Fibroblast of lung (primary cell): ENCODE measurements at regions not wholly inside any gene's neighbourhood (a gene's known extent, or its start where the extent isn't known, plus 50 kb on each side); places are given as distances from the start of the nearest gene placed in this dataset.

ENCODE experiments used
- DNase-seq, 2 donors: peaks; one replicate each; pipeline versions ENCODE4 v3.0.0 to v3.0.0-alpha.2; 2010; ENCODE audit warnings: low read depth in 2 of 2
- H2AFZ ChIP-seq: 2 replicates; pipeline ENCODE4 v1.5.1; 2012; ENCODE audit warnings: low read length, control low read depth, inconsistent platforms
- H3K27ac ChIP-seq: 2 replicates; pipeline ENCODE4 v1.5.1; 2011; ENCODE audit warnings: low read length, control low read depth; ENCODE audit not compliant: insufficient read depth
- H3K27me3 ChIP-seq: 2 replicates; pipeline ENCODE4 v1.5.1; 2011; ENCODE audit warnings: mild to moderate bottlenecking, low read length; ENCODE audit not compliant: control insufficient read depth, insufficient read depth
- H3K36me3 ChIP-seq: 2 replicates; pipeline ENCODE4 v1.5.1; 2011; ENCODE audit warnings: low read length; ENCODE audit not compliant: control insufficient read depth, insufficient read depth
- H3K4me1 ChIP-seq: 2 replicates; pipeline ENCODE4 v1.5.1; 2011; ENCODE audit warnings: low read length; ENCODE audit not compliant: control insufficient read depth, insufficient read depth; ENCODE audit errors: extremely low read depth
- H3K4me2 ChIP-seq: 2 replicates; pipeline ENCODE4 v1.5.1; 2011; ENCODE audit warnings: low read length, control low read depth; ENCODE audit not compliant: insufficient read depth; ENCODE audit errors: extremely low read depth
- H3K4me3 ChIP-seq, 4 experiments: fragments of 200-600 bp in 1 of 4; sonication (generic) in 1 of 4; replicated peaks in 1 of 4; 2 replicates each; pipeline ENCODE4 v1.5.1; 2011 to 2016; ENCODE audit warnings: low read length in 4 of 4, low read depth in 3 of 4, mild to moderate bottlenecking in 3 of 4, control low read depth in 2 of 4, inconsistent platforms in 1 of 4, mixed read lengths in 1 of 4; ENCODE audit not compliant: insufficient read depth in 1 of 4; ENCODE audit errors: control extremely low read depth in 1 of 4
- H3K79me2 ChIP-seq: 2 replicates; pipeline ENCODE4 v1.5.1; 2012; ENCODE audit warnings: mild to moderate bottlenecking, low read length, inconsistent platforms; ENCODE audit not compliant: control insufficient read depth, insufficient read depth
- H3K9ac ChIP-seq: 2 replicates; pipeline ENCODE4 v1.5.1; 2011; ENCODE audit warnings: mild to moderate bottlenecking, low read length, control low read depth; ENCODE audit not compliant: insufficient read depth
- H3K9me3 ChIP-seq: 2 replicates; pipeline ENCODE4 v1.5.1; 2012; ENCODE audit warnings: low read depth, low read length; ENCODE audit not compliant: control insufficient read depth, insufficient read depth
- H4K20me1 ChIP-seq: 2 replicates; pipeline ENCODE4 v1.5.1; 2011; ENCODE audit warnings: low read length; ENCODE audit not compliant: control insufficient read depth, insufficient read depth; ENCODE audit errors: extremely low read depth
- CTCF ChIP-seq, 2 donors: IDR thresholded peaks in 1 of 2; conservative IDR thresholded peaks in 1 of 2; 1 replicate in 1 of 2; 2 replicates in 1 of 2; pipeline ENCODE4 v1.5.1; 2011 to 2012; ENCODE audit warnings: low read length in 2 of 2, control low read depth in 1 of 2, inconsistent platforms in 1 of 2, low read depth in 1 of 2, mild to moderate bottlenecking in 1 of 2
- EZH2 ChIP-seq: IDR thresholded peaks from 2 replicates; pipeline ENCODE4 v1.5.1; 2012; ENCODE audit warnings: low read length, control low read depth, mild to moderate bottlenecking; ENCODE audit errors: missing control alignments

- H3K4me3 ChIP-seq: no peak overlapping the region
- H3K9me3 ChIP-seq: no peaks in the 10 kb centered on the region
- no peaks in the 10 kb centered on the region for H3K36me3 ChIP-seq
- H3K79me2 ChIP-seq: no peaks in the 10 kb centered on the region
- DNase-seq: no peak
- no peak overlapping the region for H3K9ac ChIP-seq
- no peak overlapping the region for H2AFZ ChIP-seq
- no peaks in the 10 kb centered on the region for H4K20me1 ChIP-seq
- H3K4me1 ChIP-seq: no peaks in the 10 kb centered on the region
- H3K27ac ChIP-seq: no peak overlapping the region
- TF ChIP-seq CTCF (conservative IDR thresholded peaks at IDR 0.05 in 1 of 2, IDR thresholded peaks at IDR 0.05 in 1 of 2; ENCODE audit: low read depth in 1 of 2, low read length in 2 of 2): no peak
- TF ChIP-seq EZH2: no peak
- no peak overlapping the region for H3K4me2 ChIP-seq
- H3K27me3 ChIP-seq: no peaks in the 10 kb centered on the region
Observed at GRCh38 chr18:5787936-5788335, 107.4 kb downstream of the TMEM200C start.

GRCh38 chr18:5779922-5780321 is 115.4 kb downstream of the TMEM200C start:
- Histone ChIP-seq H4K20me1 (no peaks in the 10 kb centered on the region), H2AFZ (no peak overlapping the region), H3K27me3 (no peaks in the 10 kb centered on the region), H3K4me1 (no peaks in the 10 kb centered on the region), H3K36me3 (no peaks in the 10 kb centered on the region), H3K4me2 (no peak overlapping the region), H3K27ac (no peak overlapping the region), H3K9ac (no peak overlapping the region), H3K9me3 (no peaks in the 10 kb centered on the region), H3K79me2 (no peaks in the 10 kb centered on the region), H3K4me3 (no peak overlapping the region)
- no peak for TF ChIP-seq CTCF (conservative IDR thresholded peaks at IDR 0.05 in 1 of 2, IDR thresholded peaks at IDR 0.05 in 1 of 2; ENCODE audit: low read depth in 1 of 2, low read length in 2 of 2)
- TF ChIP-seq EZH2: no peak
- DNase-seq: no peak

GRCh38 chr18:5772306-5773105 is 122.8 kb downstream of the TMEM200C start:
- Histone ChIP-seq H3K9me3 (no peaks in the 10 kb centered on the region), H2AFZ (no peak overlapping the region), H3K27me3 (no peaks in the 10 kb centered on the region), H3K79me2 (no peaks in the 10 kb centered on the region), H3K4me2 (no peak overlapping the region), H3K36me3 (no peaks in the 10 kb centered on the region), H3K9ac (no peak overlapping the region), H3K4me1 (no peaks in the 10 kb centered on the region), H3K27ac (no peak overlapping the region), H4K20me1 (no peaks in the 10 kb centered on the region), H3K4me3 (no peak overlapping the region)
- no peak for TF ChIP-seq EZH2
- TF ChIP-seq CTCF (conservative IDR thresholded peaks at IDR 0.05 in 1 of 2, IDR thresholded peaks at IDR 0.05 in 1 of 2; ENCODE audit: low read depth in 1 of 2, low read length in 2 of 2): no peak
- DNase-seq: peak in 1 of 2 donors; percentile 4
